HEK293 (cell line): ENCODE measurements at regions not wholly inside any gene's neighbourhood (a gene's known extent, or its start where the extent isn't known, plus 50 kb on each side); places are given as distances from the start of the nearest gene placed in this dataset.

Experiments
- CTCF ChIA-PET: fragments of 350-600 bp; formaldehyde crosslinking; extraction: SDS; loops from one replicate; lab custom pipeline; 2021; ENCODE audit warnings: antibody characterized with exemption; lab: Yijun Ruan, JAX
- POLR2A ChIA-PET: fragments of 300-600 bp; formaldehyde crosslinking; extraction: SDS; loops from one replicate; lab custom pipeline; 2020; ENCODE audit warnings: antibody characterized with exemption, inconsistent platforms; lab: Yijun Ruan, JAX
- H3K27ac ChIP-seq: fragments of 200-500 bp; sonication (Bioruptor generic); 2 replicates; pipeline ENCODE4 v1.5.1; 2014; ENCODE audit warnings: low read depth, low read length, control low read depth, inconsistent platforms; ENCODE audit errors: extremely low read depth
- H3K36me3 ChIP-seq, 2 experiments: fragments of 200-500 bp in 1 of 2; sonication (Bioruptor generic) in 1 of 2; 1 replicate in 1 of 2; 2 replicates in 1 of 2; pipeline ENCODE4 v1.5.1; 2014 to 2017; ENCODE audit warnings: inconsistent platforms in 2 of 2, low read length in 2 of 2; ENCODE audit not compliant: control insufficient read depth in 2 of 2, insufficient read depth in 1 of 2
- H3K4me1 ChIP-seq: fragments of 200-500 bp; sonication (Bioruptor generic); 2 replicates; pipeline ENCODE4 v1.5.1; 2014; ENCODE audit warnings: mild to moderate bottlenecking, low read length, inconsistent platforms; ENCODE audit not compliant: control insufficient read depth, insufficient read depth
- H3K4me3 ChIP-seq: 2 replicates; pipeline ENCODE4 v1.5.1; 2011; ENCODE audit warnings: low read depth, mild to moderate bottlenecking, control low read depth, low read length, moderate library complexity
- H3K9me3 ChIP-seq: fragments of 200-500 bp; sonication (Bioruptor generic); 2 replicates; pipeline ENCODE4 v1.5.1; 2014; ENCODE audit warnings: low read depth, low read length, inconsistent platforms; ENCODE audit not compliant: control insufficient read depth, insufficient read depth
- GLI2 ChIP-seq: fragments of 450-650 bp; formaldehyde crosslinking; IDR thresholded peaks from 2 replicates; pipeline ENCODE4; 2017; ENCODE audit warnings: missing biosample characterization, missing genetic modification characterization, low read depth, borderline replicate concordance
- GLI4 ChIP-seq: fragments of 450-650 bp; formaldehyde crosslinking; IDR thresholded peaks from 2 replicates; pipeline ENCODE4 v1.5.1; 2016; ENCODE audit warnings: missing biosample characterization, missing genetic modification characterization
- PBX3 ChIP-seq: sonication (generic); formaldehyde crosslinking; IDR thresholded peaks from 2 replicates; pipeline ENCODE4 v1.8.1; 2022; ENCODE audit warnings: mild to moderate bottlenecking, moderate library complexity, missing genetic modification reagents
- YY1 ChIP-seq: fragments of 450-650 bp; formaldehyde crosslinking; IDR thresholded peaks from 2 replicates; pipeline ENCODE4 v1.5.1; 2018; ENCODE audit warnings: missing biosample characterization, missing genetic modification characterization
- ZNF114 ChIP-seq: fragments of 450-650 bp; formaldehyde crosslinking; IDR thresholded peaks from 2 replicates; pipeline ENCODE4 v1.5.0; 2017; ENCODE audit warnings: missing biosample characterization, missing genetic modification characterization
- ZNF366 ChIP-seq: fragments of 450-650 bp; formaldehyde crosslinking; conservative IDR thresholded peaks from 2 replicates; pipeline ENCODE4 v1.5.1; 2016; ENCODE audit warnings: missing biosample characterization, missing genetic modification characterization
- ZNF514 ChIP-seq: fragments of 450-650 bp; formaldehyde crosslinking; IDR thresholded peaks from 2 replicates; pipeline ENCODE4 v1.5.1; 2016; ENCODE audit warnings: missing biosample characterization, missing genetic modification characterization
- ZNF518A ChIP-seq: fragments of 450-650 bp; formaldehyde crosslinking; conservative IDR thresholded peaks from 2 replicates; pipeline ENCODE4 v1.5.1; 2016; ENCODE audit warnings: low read depth, missing biosample characterization, missing genetic modification characterization
- ZNF521 ChIP-seq: fragments of 450-650 bp; formaldehyde crosslinking; IDR thresholded peaks from 2 replicates; pipeline ENCODE4 v1.5.1; 2017; ENCODE audit warnings: missing biosample characterization, mild to moderate bottlenecking, missing genetic modification characterization
- ZNF529 ChIP-seq: fragments of 450-650 bp; formaldehyde crosslinking; IDR thresholded peaks from 2 replicates; pipeline ENCODE4 v1.5.1; 2017; ENCODE audit warnings: missing genetic modification characterization, missing biosample characterization; ENCODE audit not compliant: insufficient replicate concordance
- ZNF530 ChIP-seq: fragments of 450-650 bp; formaldehyde crosslinking; IDR thresholded peaks from 2 replicates; pipeline ENCODE4 v1.5.1; 2016; ENCODE audit warnings: low read depth, missing biosample characterization, missing genetic modification characterization
- ZNF639 ChIP-seq: fragments of 450-650 bp; formaldehyde crosslinking; IDR thresholded peaks from 2 replicates; pipeline ENCODE4 v1.5.1; 2016; ENCODE audit warnings: missing biosample characterization, missing genetic modification characterization
- ZNF660 ChIP-seq: fragments of 450-650 bp; IDR thresholded peaks from 2 replicates; pipeline ENCODE4 v1.5.1; 2018; ENCODE audit warnings: missing biosample characterization, mild to moderate bottlenecking, missing genetic modification characterization
- ZNF704 ChIP-seq: fragments of 450-650 bp; formaldehyde crosslinking; IDR thresholded peaks from 2 replicates; pipeline ENCODE4 v1.5.1; 2016; ENCODE audit warnings: missing biosample characterization, missing genetic modification characterization

- no peaks in the 10 kb centered on the region for H3K9me3 ChIP-seq
- ChIA-PET CTCF (no interaction called here), POLR2A (no interaction called here)
- H3K27ac ChIP-seq: no peak overlapping the region
- no peak overlapping the region for H3K4me3 ChIP-seq
- no peaks in the 10 kb centered on the region for H3K4me1 ChIP-seq
- TF ChIP-seq ZNF704 (tag by site-specific recombination): no peak
- TF ChIP-seq ZNF660 (tag by site-specific recombination): no peak
- no peaks in the 10 kb centered on the region for H3K36me3 ChIP-seq
Measured at GRCh38 chr3:177308911-177309310, 111.6 kb upstream of the TBL1XR1 start.

- TF ChIP-seq YY1 (tag by site-specific recombination): no peak
- no peak for TF ChIP-seq ZNF114 (tag by site-specific recombination)
- TF ChIP-seq ZNF366: no peak
- TF ChIP-seq ZNF639 (tag by site-specific recombination): no peak
- no peak for TF ChIP-seq GLI4
- TF ChIP-seq ZNF518A: no peak
- no peak for TF ChIP-seq ZNF704 (tag by site-specific recombination)
- no peak for TF ChIP-seq GLI2
- TF ChIP-seq ZNF530 (tag by site-specific recombination): no peak
- TF ChIP-seq ZNF521 (tag by site-specific recombination): no peak
- ChIA-PET CTCF (no interaction called here), POLR2A (no interaction called here)
- Histone ChIP-seq H3K4me3 (no peak overlapping the region), H3K4me1 (no peaks in the 10 kb centered on the region), H3K36me3 (no peaks in the 10 kb centered on the region), H3K9me3 (no peaks in the 10 kb centered on the region), H3K27ac (no peak overlapping the region)
Measured at GRCh38 chr3:177312491-177312890, 115.2 kb upstream of the TBL1XR1 start.

- POLR2A ChIA-PET: interaction anchor here (0.6 kb wide), 1 partner anchor 110 kb away, joined by 7 read pairs; no protein-coding TSS in a partner anchor
- H3K4me1 ChIP-seq: no peaks in the 10 kb centered on the region
- no peak overlapping the region for H3K4me3 ChIP-seq
Measured at GRCh38 chr3:177314897-177315296, 117.6 kb upstream of the TBL1XR1 start.

More at GRCh38 chr3:177314897-177315296, 117.6 kb upstream of the TBL1XR1 start:
- no peak for TF ChIP-seq GLI2
- no peak for TF ChIP-seq PBX3 (CRISPR knock-in tag)
- no peak for TF ChIP-seq ZNF514 (tag by site-specific recombination)
- TF ChIP-seq ZNF529 (tag by site-specific recombination): no peak
- Histone ChIP-seq H3K27ac (no peak overlapping the region), H3K9me3 (no peaks in the 10 kb centered on the region), H3K36me3 (no peaks in the 10 kb centered on the region)
- CTCF ChIA-PET: no interaction called here
